K562 (cell line): ENCODE measurements at regions not wholly inside any gene's neighbourhood (a gene's known extent, or its start where the extent isn't known, plus 50 kb on each side); places are given as distances from the start of the nearest gene placed in this dataset.

Experiments used
- ARID1B ChIP-seq: fragments of 450-650 bp; IDR thresholded peaks from 2 replicates; pipeline ENCODE4 v1.6.1; 2016; ENCODE audit warnings: antibody characterized with exemption, mild to moderate bottlenecking, inconsistent platforms
- ARNT ChIP-seq, 2 experiments: fragments of 450-650 bp; IDR thresholded peaks; 2 replicates each; pipeline ENCODE4 v1.6.1; 2016; ENCODE audit warnings: mild to moderate bottlenecking in 1 of 2
- BACH1 ChIP-seq: fragments of 200-800 bp; sonication (Bioruptor generic); IDR thresholded peaks from 2 replicates; pipeline ENCODE4 v1.6.1; 2016; ENCODE audit warnings: missing genetic modification characterization, missing compliant biosample characterization
- BCOR ChIP-seq: fragments of 450-650 bp; IDR thresholded peaks from 2 replicates; pipeline ENCODE4 v1.6.1; 2016
- CREB1 ChIP-seq, 2 experiments: sonication (generic) in 1 of 2; formaldehyde crosslinking in 1 of 2; IDR thresholded peaks; 2 replicates each; pipeline versions ENCODE4 v1.6.1 to v1.8.0; 2012 to 2022; ENCODE audit warnings: inconsistent platforms in 1 of 2, mild to moderate bottlenecking in 1 of 2, missing genetic modification reagents in 1 of 2, moderate library complexity in 1 of 2
- ETV6 ChIP-seq, 3 experiments: fragments of 150-350 bp in 1 of 3; sonication (generic) in 1 of 3; formaldehyde crosslinking in 1 of 3; IDR thresholded peaks; 2 replicates each; pipeline versions ENCODE4 v1.6.1 to v1.8.0; 2014 to 2022; ENCODE audit warnings: borderline replicate concordance in 2 of 3, low read depth in 2 of 3, antibody characterized with exemption in 1 of 3, low read length in 1 of 3, mild to moderate bottlenecking in 1 of 3, missing genetic modification reagents in 1 of 3
- HLTF ChIP-seq: fragments of 450-650 bp; IDR thresholded peaks from 2 replicates; pipeline ENCODE4 v1.6.1; 2016
- MAZ ChIP-seq, 2 experiments: fragments of 450-650 bp in 1 of 2; sonication (generic) in 1 of 2; formaldehyde crosslinking; IDR thresholded peaks in 1 of 2; conservative IDR thresholded peaks in 1 of 2; 2 replicates each; pipeline versions ENCODE4 v1.4.0 to v1.5.0; 2020; ENCODE audit warnings: mild to moderate bottlenecking in 1 of 2, missing genetic modification reagents in 1 of 2
- NCOR1 ChIP-seq: fragments of 450-650 bp; IDR thresholded peaks from 2 replicates; pipeline ENCODE4 v1.6.1; 2016; ENCODE audit warnings: mild to moderate bottlenecking, moderate library complexity
- NFE2 ChIP-seq: IDR thresholded peaks from 2 replicates; pipeline ENCODE4 v1.6.1; 2014; ENCODE audit warnings: antibody characterized with exemption, low read depth
- PCBP1 ChIP-seq: fragments of 200-400 bp; formaldehyde crosslinking; IDR thresholded peaks from 2 replicates; pipeline ENCODE4 v1.6.1; 2018; ENCODE audit warnings: mild to moderate bottlenecking, low read depth, low read length; ENCODE audit not compliant: poor library complexity, severe bottlenecking
- SMAD1 ChIP-seq: fragments of 150-350 bp; IDR thresholded peaks from 2 replicates; pipeline ENCODE4 v1.6.1; 2014; ENCODE audit warnings: low read length, low read depth; ENCODE audit not compliant: partially characterized antibody
- TAF7 ChIP-seq: fragments of 450-650 bp; IDR thresholded peaks from 2 replicates; pipeline ENCODE4 v1.6.1; 2016; ENCODE audit warnings: missing genetic modification characterization, missing compliant biosample characterization
- ZNF146 ChIP-seq: IDR thresholded peaks from one replicate; pipeline ENCODE4 v1.6.1; 2018; ENCODE audit warnings: missing compliant biosample characterization; ENCODE audit not compliant: unreplicated experiment
- ZNF384 ChIP-seq: IDR thresholded peaks from 2 replicates; pipeline ENCODE4 v1.6.1; 2012; ENCODE audit warnings: low read depth, low read length, improper control_type of control experiment
- TF ChIP-seq, protein P1 (sequence below): sonication (generic); formaldehyde crosslinking; IDR thresholded peaks from 2 replicates; pipeline ENCODE4 v1.8.1; 2023; ENCODE audit warnings: mild to moderate bottlenecking, missing genetic modification reagents
- TF ChIP-seq, protein P2 (sequence below): fragments of 250-450 bp; sonication (Bioruptor Pico); IDR thresholded peaks from 2 replicates; pipeline ENCODE4 v1.8.0; 2021; ENCODE audit warnings: moderate library complexity, mild to moderate bottlenecking, inconsistent platforms
- TF ChIP-seq, protein P3 (sequence below): fragments of 250-450 bp; sonication (Bioruptor Pico); IDR thresholded peaks from 2 replicates; pipeline ENCODE4 v1.5.0; 2022; ENCODE audit warnings: mild to moderate bottlenecking
- TF ChIP-seq, protein P4 (sequence below): fragments of 200-800 bp; sonication (Bioruptor generic); IDR thresholded peaks from 2 replicates; pipeline ENCODE4 v1.6.1; 2017; ENCODE audit warnings: missing genetic modification characterization, missing compliant biosample characterization

GRCh38 chr6:14037402-14038277, 79.9 kb upstream of the CD83 start (continued):
- TF ChIP-seq, protein P1, sequence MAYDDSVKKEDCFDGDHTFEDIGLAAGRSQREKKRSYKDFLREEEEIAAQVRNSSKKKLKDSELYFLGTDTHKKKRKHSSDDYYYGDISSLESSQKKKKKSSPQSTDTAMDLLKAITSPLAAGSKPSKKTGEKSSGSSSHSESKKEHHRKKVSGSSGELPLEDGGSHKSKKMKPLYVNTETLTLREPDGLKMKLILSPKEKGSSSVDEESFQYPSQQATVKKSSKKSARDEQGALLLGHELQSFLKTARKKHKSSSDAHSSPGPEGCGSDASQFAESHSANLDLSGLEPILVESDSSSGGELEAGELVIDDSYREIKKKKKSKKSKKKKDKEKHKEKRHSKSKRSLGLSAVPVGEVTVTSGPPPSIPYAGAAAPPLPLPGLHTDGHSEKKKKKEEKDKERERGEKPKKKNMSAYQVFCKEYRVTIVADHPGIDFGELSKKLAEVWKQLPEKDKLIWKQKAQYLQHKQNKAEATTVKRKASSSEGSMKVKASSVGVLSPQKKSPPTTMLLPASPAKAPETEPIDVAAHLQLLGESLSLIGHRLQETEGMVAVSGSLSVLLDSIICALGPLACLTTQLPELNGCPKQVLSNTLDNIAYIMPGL (CRISPR knock-in tag) = no peak
- TF ChIP-seq, protein P2, sequence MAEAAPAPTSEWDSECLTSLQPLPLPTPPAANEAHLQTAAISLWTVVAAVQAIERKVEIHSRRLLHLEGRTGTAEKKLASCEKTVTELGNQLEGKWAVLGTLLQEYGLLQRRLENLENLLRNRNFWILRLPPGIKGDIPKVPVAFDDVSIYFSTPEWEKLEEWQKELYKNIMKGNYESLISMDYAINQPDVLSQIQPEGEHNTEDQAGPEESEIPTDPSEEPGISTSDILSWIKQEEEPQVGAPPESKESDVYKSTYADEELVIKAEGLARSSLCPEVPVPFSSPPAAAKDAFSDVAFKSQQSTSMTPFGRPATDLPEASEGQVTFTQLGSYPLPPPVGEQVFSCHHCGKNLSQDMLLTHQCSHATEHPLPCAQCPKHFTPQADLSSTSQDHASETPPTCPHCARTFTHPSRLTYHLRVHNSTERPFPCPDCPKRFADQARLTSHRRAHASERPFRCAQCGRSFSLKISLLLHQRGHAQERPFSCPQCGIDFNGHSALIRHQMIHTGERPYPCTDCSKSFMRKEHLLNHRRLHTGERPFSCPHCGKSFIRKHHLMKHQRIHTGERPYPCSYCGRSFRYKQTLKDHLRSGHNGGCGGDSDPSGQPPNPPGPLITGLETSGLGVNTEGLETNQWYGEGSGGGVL (CRISPR knock-in tag) = no peak
- TF ChIP-seq SMAD1 = no peak
- TF ChIP-seq ARNT (IDR thresholded peaks at IDR 0.05) = no peak
- TF ChIP-seq PCBP1 = no peak
- no peak for TF ChIP-seq MAZ (CRISPR knock-in tag; conservative IDR thresholded peaks at IDR 0.05 in 1 of 2, IDR thresholded peaks at IDR 0.05 in 1 of 2)
- TF ChIP-seq ETV6 (IDR thresholded peaks at IDR 0.05; ENCODE audit: borderline replicate concordance in 1 of 2, low read depth in 2 of 2, low read length in 1 of 2) = no peak
- TF ChIP-seq ETV6 (CRISPR knock-in tag; IDR thresholded peaks at IDR 0.05; ENCODE audit: borderline replicate concordance) = no peak
- TF ChIP-seq ZNF146 = no peak
- no peak for TF ChIP-seq TAF7 (tag)
- TF ChIP-seq, protein P3, sequence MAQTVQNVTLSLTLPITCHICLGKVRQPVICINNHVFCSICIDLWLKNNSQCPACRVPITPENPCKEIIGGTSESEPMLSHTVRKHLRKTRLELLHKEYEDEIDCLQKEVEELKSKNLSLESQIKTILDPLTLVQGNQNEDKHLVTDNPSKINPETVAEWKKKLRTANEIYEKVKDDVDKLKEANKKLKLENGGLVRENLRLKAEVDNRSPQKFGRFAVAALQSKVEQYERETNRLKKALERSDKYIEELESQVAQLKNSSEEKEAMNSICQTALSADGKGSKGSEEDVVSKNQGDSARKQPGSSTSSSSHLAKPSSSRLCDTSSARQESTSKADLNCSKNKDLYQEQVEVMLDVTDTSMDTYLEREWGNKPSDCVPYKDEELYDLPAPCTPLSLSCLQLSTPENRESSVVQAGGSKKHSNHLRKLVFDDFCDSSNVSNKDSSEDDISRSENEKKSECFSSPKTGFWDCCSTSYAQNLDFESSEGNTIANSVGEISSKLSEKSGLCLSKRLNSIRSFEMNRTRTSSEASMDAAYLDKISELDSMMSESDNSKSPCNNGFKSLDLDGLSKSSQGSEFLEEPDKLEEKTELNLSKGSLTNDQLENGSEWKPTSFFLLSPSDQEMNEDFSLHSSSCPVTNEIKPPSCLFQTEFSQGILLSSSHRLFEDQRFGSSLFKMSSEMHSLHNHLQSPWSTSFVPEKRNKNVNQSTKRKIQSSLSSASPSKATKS (CRISPR knock-in tag) = no peak
- peak; percentile 57 for TF ChIP-seq NFE2
- TF ChIP-seq, protein P4, sequence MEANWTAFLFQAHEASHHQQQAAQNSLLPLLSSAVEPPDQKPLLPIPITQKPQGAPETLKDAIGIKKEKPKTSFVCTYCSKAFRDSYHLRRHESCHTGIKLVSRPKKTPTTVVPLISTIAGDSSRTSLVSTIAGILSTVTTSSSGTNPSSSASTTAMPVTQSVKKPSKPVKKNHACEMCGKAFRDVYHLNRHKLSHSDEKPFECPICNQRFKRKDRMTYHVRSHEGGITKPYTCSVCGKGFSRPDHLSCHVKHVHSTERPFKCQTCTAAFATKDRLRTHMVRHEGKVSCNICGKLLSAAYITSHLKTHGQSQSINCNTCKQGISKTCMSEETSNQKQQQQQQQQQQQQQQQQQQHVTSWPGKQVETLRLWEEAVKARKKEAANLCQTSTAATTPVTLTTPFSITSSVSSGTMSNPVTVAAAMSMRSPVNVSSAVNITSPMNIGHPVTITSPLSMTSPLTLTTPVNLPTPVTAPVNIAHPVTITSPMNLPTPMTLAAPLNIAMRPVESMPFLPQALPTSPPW (CRISPR knock-in tag) = no peak
- no peak for TF ChIP-seq ARID1B
- no peak for TF ChIP-seq CREB1 (IDR thresholded peaks at IDR 0.05)
- no peak for TF ChIP-seq CREB1 (CRISPR knock-in tag; IDR thresholded peaks at IDR 0.05)
- no peak for TF ChIP-seq BCOR
- no peak for TF ChIP-seq NCOR1
- TF ChIP-seq HLTF = no peak
- 0 out of 2 replicates have a peak, but pooled peaks have one; percentile 47 for TF ChIP-seq BACH1 (tag)
- no peak for TF ChIP-seq ZNF384
